WTC11 (cell line): ENCODE measurements at regions not wholly inside any gene's neighbourhood (a gene's known extent, or its start where the extent isn't known, plus 50 kb on each side); places are given as distances from the start of the nearest gene placed in this dataset.

Source experiments
- ATAC-seq: fragments of 200-7000 bp; cut with Tn5 transposase; 2 replicates; pipeline ENCODE4 v1.10.0; 2021; ENCODE audit warnings: mild to moderate bottlenecking, moderate library complexity
- CTCF ChIA-PET: fragments of 300-600 bp; sonication (Branson Sonifier 250); formaldehyde crosslinking; loops from one replicate; lab custom pipeline; 2021; ENCODE audit warnings: antibody characterized with exemption; lab: Charles Lee
- POLR2A ChIA-PET: fragments of 350-600 bp; sonication (Branson Sonifier 250); formaldehyde crosslinking; loops from one replicate; lab custom pipeline; 2021; ENCODE audit warnings: antibody characterized with exemption; lab: Charles Lee
- DNase-seq: peaks from one replicate; pipeline ENCODE4 v3.0.0; 2021; ENCODE audit warnings: low spot score
- H3K27ac Mint-ChIP-seq: 2 replicates; pipeline ENCODE4 v1.8.0; 2021; ENCODE audit warnings: mixed read lengths
- H3K27me3 Mint-ChIP-seq: 2 replicates; pipeline ENCODE4 v1.8.0; 2021; ENCODE audit warnings: low read depth, mild to moderate bottlenecking, moderate library complexity, mixed read lengths
- H3K36me3 Mint-ChIP-seq: 2 replicates; pipeline ENCODE4 v1.8.0; 2021; ENCODE audit warnings: mixed read lengths
- H3K4me1 Mint-ChIP-seq: 2 replicates; pipeline ENCODE4 v1.8.0; 2022; ENCODE audit warnings: mixed read lengths
- H3K4me3 Mint-ChIP-seq: 2 replicates; pipeline ENCODE4 v1.8.0; 2021; ENCODE audit warnings: mild to moderate bottlenecking, moderate library complexity, mixed read lengths
- H3K9me3 Mint-ChIP-seq: 2 replicates; pipeline ENCODE4 v1.8.0; 2021; ENCODE audit warnings: mixed read lengths
- ATF2 ChIP-seq: sonication (generic); formaldehyde crosslinking; IDR thresholded peaks from 2 replicates; pipeline ENCODE4 v1.8.1; 2022; ENCODE audit warnings: low read depth, missing genetic modification reagents, borderline replicate concordance
- ATF6 ChIP-seq: sonication (generic); formaldehyde crosslinking; IDR thresholded peaks from 2 replicates; pipeline ENCODE4 v1.8.1; 2023; ENCODE audit warnings: mild to moderate bottlenecking, missing genetic modification reagents
- CTCF ChIP-seq: fragments of 200-600 bp; IDR thresholded peaks from 2 replicates; pipeline ENCODE4 v1.8.0; 2022; ENCODE audit warnings: antibody characterized with exemption
- E2F4 ChIP-seq: sonication (generic); formaldehyde crosslinking; IDR thresholded peaks from 2 replicates; pipeline ENCODE4 v1.8.1; 2022; ENCODE audit warnings: low read depth, mild to moderate bottlenecking, moderate library complexity, missing genetic modification reagents, borderline replicate concordance
- NFATC4 ChIP-seq: fragments of 250-450 bp; sonication (Bioruptor Pico); IDR thresholded peaks from 2 replicates; pipeline ENCODE4 v1.9.0; 2021; ENCODE audit warnings: mild to moderate bottlenecking
- PREB ChIP-seq: sonication (generic); formaldehyde crosslinking; IDR thresholded peaks from 2 replicates; pipeline ENCODE4 v1.8.1; 2022; ENCODE audit warnings: mild to moderate bottlenecking, missing genetic modification reagents, moderate library complexity, borderline replicate concordance
- RORB ChIP-seq: fragments of 250-450 bp; sonication (Bioruptor Pico); IDR thresholded peaks from 2 replicates; pipeline ENCODE4 v1.9.0; 2021; ENCODE audit warnings: mild to moderate bottlenecking
- SOX15 ChIP-seq: fragments of 250-450 bp; sonication (Bioruptor Pico); IDR thresholded peaks from 2 replicates; pipeline ENCODE4 v1.9.0; 2021; ENCODE audit warnings: mild to moderate bottlenecking
- SP1 ChIP-seq: sonication (generic); formaldehyde crosslinking; conservative IDR thresholded peaks from 2 replicates; pipeline ENCODE4 v1.8.1; 2022; ENCODE audit warnings: missing genetic modification reagents
- TP53 ChIP-seq: sonication (generic); formaldehyde crosslinking; IDR thresholded peaks from 2 replicates; pipeline ENCODE4 v1.8.1; 2023; ENCODE audit warnings: mild to moderate bottlenecking, missing genetic modification reagents
- ZNF138 ChIP-seq: sonication (generic); formaldehyde crosslinking; conservative IDR thresholded peaks from 2 replicates; pipeline ENCODE4 v1.8.1; 2022; ENCODE audit warnings: mild to moderate bottlenecking, moderate library complexity, missing genetic modification reagents
- ZNF219 ChIP-seq: sonication (generic); formaldehyde crosslinking; IDR thresholded peaks from 2 replicates; pipeline ENCODE4 v1.8.0; 2023; ENCODE audit warnings: missing genetic modification reagents, mild to moderate bottlenecking, borderline replicate concordance
- ZNF416 ChIP-seq: fragments of 250-450 bp; sonication (Bioruptor Pico); IDR thresholded peaks from 2 replicates; pipeline ENCODE4 v1.9.0; 2021; ENCODE audit warnings: mild to moderate bottlenecking, inconsistent platforms
- ZNF512 ChIP-seq: sonication (generic); formaldehyde crosslinking; IDR thresholded peaks from 2 replicates; pipeline ENCODE4 v1.8.1; 2022; ENCODE audit warnings: missing genetic modification reagents, borderline replicate concordance
- ZNF671 ChIP-seq: fragments of 250-450 bp; sonication (Bioruptor Pico); IDR thresholded peaks from 2 replicates; pipeline ENCODE4 v1.8.0; 2021; ENCODE audit warnings: mild to moderate bottlenecking
- TF ChIP-seq, protein P1 (sequence below): sonication (generic); formaldehyde crosslinking; IDR thresholded peaks from 2 replicates; pipeline ENCODE4 v1.8.0; 2023; ENCODE audit warnings: missing genetic modification reagents
- TF ChIP-seq, protein P2 (sequence below): sonication (generic); formaldehyde crosslinking; IDR thresholded peaks from 2 replicates; pipeline ENCODE4 v1.8.0; 2022; ENCODE audit warnings: mild to moderate bottlenecking, missing genetic modification reagents

- no peak for TF ChIP-seq ATF6
- no peak for TF ChIP-seq ATF2 (CRISPR knock-in tag)
These were observed 177.3 kb upstream of the CAMK1G start (continued) for GRCh38 chr1:209406168-209406567.

GRCh38 chr1:209406595-209406994 is 176.9 kb upstream of the CAMK1G start:
- ATAC-seq (no peak), DNase-seq (no peak)
- Mint-ChIP-seq H3K9me3 (peaks cover 7% of the 10 kb centered on the region; the same call in 1 of the 2 replicates), H3K4me3 (no peak overlapping the region), H3K36me3 (no peaks in the 10 kb centered on the region), H3K4me1 (peaks cover 23% of the 10 kb centered on the region), H3K27me3 (peaks cover 3% of the 10 kb centered on the region), H3K27ac (no peak overlapping the region)
- TF ChIP-seq ZNF219 (CRISPR knock-in tag) = no peak
- POLR2A ChIA-PET = interaction anchor here (0.6 kb wide), 1 partner anchor 16 kb away, joined by 4 read pairs; no protein-coding TSS in a partner anchor
- CTCF ChIA-PET = interaction anchor here (0.6 to 2.8 kb wide), 3 partner anchors 52 to 968 kb away, joined by 3 to 17 read pairs (median 6); no protein-coding TSS in a partner anchor

- peaks cover 47% of the 10 kb centered on the region for H3K4me1 Mint-ChIP-seq
- DNase-seq (no peak), ATAC-seq (no peak)
- H3K36me3 Mint-ChIP-seq = no peaks in the 10 kb centered on the region
- CTCF ChIA-PET = no interaction called here
- peaks cover 7% of the 10 kb centered on the region; the same call in 1 of the 2 replicates for H3K9me3 Mint-ChIP-seq
- peaks cover 35% of the 10 kb centered on the region for H3K27me3 Mint-ChIP-seq
- TF ChIP-seq ZNF138 (CRISPR knock-in tag) (no peak), SOX15 (CRISPR knock-in tag) (no peak), CTCF (no peak)
- TF ChIP-seq, protein P1, sequence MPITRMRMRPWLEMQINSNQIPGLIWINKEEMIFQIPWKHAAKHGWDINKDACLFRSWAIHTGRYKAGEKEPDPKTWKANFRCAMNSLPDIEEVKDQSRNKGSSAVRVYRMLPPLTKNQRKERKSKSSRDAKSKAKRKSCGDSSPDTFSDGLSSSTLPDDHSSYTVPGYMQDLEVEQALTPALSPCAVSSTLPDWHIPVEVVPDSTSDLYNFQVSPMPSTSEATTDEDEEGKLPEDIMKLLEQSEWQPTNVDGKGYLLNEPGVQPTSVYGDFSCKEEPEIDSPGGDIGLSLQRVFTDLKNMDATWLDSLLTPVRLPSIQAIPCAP (CRISPR knock-in tag) = no peak
- POLR2A ChIA-PET = no interaction called here
- no peak overlapping the region for H3K27ac Mint-ChIP-seq
- H3K4me3 Mint-ChIP-seq = no peak overlapping the region
These were observed 173.7 kb upstream of the CAMK1G start for GRCh38 chr1:209409780-209410179.

DNA sequence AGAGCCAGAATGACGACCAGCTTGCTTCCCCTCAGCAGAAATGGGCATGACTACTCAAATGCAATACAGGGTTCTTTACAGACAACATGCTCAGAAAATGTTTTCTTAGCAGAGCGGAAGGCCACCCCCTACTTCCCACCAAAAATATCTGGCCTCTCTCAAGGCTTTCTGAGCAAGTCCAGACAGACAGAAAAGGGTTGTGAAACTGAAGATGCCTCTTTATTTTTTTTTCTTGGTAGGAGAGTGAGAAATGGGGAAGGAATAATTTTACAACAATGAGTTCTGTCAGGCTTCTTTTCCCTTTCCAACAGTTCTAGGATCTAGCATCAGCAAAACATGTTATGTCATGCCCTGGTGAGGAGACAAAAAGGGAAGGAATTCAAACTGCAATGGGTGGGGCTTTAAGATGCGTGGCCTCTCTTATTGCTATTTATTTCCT is 172.0 kb upstream of the CAMK1G start:
- ChIA-PET CTCF (no interaction called here), POLR2A (no interaction called here)
- Mint-ChIP-seq H3K36me3 (no peaks in the 10 kb centered on the region), H3K4me1 (peaks cover 51% of the 10 kb centered on the region), H3K9me3 (peaks cover 7% of the 10 kb centered on the region; the same call in 1 of the 2 replicates), H3K4me3 (no peak overlapping the region), H3K27me3 (peaks cover 52% of the 10 kb centered on the region), H3K27ac (peak overlapping the region; percentile 33; the same call in 1 of the 2 replicates)
- ATAC-seq (no peak), DNase-seq (no peak)
- TF ChIP-seq ZNF671 (CRISPR knock-in tag) = no peak
- TF ChIP-seq TP53 (CRISPR knock-in tag) = no peak
- no peak for TF ChIP-seq RORB (CRISPR knock-in tag)
- TF ChIP-seq NFATC4 (CRISPR knock-in tag) = no peak
- TF ChIP-seq ZNF512 (CRISPR knock-in tag) = no peak
- TF ChIP-seq SP1 (CRISPR knock-in tag) = no peak
- TF ChIP-seq, protein P2, sequence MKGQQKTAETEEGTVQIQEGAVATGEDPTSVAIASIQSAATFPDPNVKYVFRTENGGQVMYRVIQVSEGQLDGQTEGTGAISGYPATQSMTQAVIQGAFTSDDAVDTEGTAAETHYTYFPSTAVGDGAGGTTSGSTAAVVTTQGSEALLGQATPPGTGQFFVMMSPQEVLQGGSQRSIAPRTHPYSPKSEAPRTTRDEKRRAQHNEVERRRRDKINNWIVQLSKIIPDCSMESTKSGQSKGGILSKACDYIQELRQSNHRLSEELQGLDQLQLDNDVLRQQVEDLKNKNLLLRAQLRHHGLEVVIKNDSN (CRISPR knock-in tag) = no peak
- TF ChIP-seq, protein P1 (CRISPR knock-in tag) = no peak
- no peak for TF ChIP-seq PREB (CRISPR knock-in tag)
- TF ChIP-seq ZNF416 (CRISPR knock-in tag) = no peak
- TF ChIP-seq E2F4 (CRISPR knock-in tag) = no peak
